GM21825 (cell line): ENCODE measurements at regions not wholly inside any gene's neighbourhood (a gene's known extent, or its start where the extent isn't known, plus 50 kb on each side); places are given as distances from the start of the nearest gene placed in this dataset.

Source experiments
- ATAC-seq: cut with Tn5 transposase; IDR thresholded peaks from one replicate; pipeline ENCODE4 v1.9.1; 2021; ENCODE audit warnings: mild to moderate bottlenecking, moderate library complexity; ENCODE audit not compliant: unreplicated experiment

GRCh38 chr3:23644099-23644498, 161.7 kb upstream of the UBE2E1 start:
- no peak for ATAC-seq

- no peak for ATAC-seq
Measured at GRCh38 chr3:23644676-23645075, 161.1 kb upstream of the UBE2E1 start.

GRCh38 chr3:23645533-23646183, 160.1 kb upstream of the UBE2E1 start:
- ATAC-seq: no peak

DNA sequence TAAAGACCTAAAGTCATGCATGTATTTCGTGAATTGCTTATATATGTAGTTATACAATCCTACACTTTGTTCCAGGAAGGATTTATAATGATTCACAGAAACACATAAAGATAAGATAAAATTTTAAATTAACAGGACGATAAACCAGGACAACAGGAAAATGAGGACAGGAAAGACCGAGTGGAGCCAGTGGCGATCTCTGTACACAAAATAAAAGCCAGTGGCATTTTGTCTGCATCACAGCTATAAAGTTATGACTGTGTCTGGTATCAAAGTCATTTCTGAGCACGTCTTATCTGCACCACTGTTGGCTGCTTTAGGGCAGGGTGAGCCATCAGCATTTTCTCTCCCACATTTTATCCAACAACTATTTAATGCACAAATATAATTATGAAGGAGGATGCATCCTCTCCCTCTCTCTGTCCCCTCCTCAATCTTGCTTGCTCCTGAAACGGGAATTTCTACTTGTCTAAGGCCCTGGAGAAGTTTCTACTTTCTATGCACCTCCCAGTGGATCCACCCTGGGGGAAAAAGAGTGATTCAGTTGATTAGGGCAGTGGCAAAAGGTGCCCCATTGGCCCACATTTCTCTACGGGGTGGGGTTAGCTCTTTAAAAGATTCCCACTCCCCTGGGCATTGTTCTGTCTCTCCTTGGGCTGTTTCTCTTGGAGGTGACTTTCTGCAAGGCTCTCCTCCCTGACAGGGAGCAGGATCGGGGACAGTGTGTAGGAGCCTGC, 159.4 kb upstream of the UBE2E1 start:
- ATAC-seq: no peak

DNA sequence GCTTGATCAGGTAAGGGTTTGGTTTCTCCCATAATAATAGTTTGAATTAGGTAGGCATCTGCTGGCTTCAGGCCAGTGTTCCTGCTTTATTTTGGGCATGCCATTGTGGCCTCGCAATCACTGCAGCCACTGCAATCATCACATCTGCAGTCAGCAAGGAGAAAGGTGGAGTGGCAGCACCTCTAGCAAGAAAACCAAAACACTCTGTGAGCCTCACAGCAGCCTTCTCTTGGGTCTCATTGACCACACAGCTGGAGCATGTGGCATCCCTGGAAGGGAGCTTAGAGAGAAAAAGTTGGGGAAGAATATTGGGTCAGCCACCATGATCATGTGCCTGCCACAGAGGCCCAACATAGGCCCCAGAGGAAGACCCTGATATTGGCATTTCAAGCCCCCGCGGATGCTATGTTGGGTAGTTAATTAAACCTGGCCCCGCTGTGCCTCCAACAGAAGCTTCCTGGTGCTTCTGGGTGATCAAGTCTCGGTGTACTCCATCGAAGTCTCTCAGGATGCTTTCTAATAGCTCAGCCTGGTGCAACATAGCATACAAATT, 158.0 kb upstream of the UBE2E1 start:
- no peak for ATAC-seq

GRCh38 chr3:23648326-23648995, 157.3 kb upstream of the UBE2E1 start:
- ATAC-seq: no peak

DNA sequence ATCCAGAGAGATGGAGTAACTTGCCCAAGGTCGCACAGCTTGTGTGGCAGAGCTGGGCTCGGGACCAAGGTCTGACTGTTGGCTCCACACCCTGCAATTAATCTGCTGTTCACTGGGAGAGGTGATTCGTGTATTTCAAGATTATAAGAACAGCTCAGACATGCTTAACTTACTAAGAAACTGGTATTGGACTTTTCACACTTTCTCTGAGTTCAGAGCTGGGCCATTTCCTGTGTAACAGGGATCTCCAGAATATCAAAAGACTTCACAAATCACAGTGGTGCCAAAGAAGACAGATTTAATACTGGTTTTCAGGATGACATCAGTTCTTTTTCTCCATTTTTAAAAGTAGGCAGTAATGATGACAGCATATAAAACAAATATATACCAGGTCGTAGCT, 156.8 kb upstream of the UBE2E1 start:
- no peak for ATAC-seq

DNA sequence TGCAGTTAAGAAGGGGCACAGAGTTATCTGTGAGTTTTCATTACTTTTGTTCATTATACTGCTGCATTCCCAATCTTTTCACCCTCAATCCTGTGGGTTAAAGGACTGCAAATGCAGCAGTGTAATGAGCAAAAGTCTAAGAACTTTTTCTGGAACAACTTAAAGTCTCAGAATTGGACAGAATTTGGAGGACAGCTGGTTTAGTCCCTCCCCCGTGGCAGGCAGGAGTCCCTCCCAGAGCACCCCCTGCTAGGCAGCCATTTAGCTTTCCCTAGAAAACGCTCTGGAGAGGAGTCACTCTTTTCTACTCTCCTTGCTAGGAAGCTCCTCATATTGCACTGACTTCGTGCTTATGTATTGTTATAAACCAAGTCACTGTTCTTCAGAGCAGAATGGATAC, 156.3 kb upstream of the UBE2E1 start:
- ATAC-seq: no peak

DNA sequence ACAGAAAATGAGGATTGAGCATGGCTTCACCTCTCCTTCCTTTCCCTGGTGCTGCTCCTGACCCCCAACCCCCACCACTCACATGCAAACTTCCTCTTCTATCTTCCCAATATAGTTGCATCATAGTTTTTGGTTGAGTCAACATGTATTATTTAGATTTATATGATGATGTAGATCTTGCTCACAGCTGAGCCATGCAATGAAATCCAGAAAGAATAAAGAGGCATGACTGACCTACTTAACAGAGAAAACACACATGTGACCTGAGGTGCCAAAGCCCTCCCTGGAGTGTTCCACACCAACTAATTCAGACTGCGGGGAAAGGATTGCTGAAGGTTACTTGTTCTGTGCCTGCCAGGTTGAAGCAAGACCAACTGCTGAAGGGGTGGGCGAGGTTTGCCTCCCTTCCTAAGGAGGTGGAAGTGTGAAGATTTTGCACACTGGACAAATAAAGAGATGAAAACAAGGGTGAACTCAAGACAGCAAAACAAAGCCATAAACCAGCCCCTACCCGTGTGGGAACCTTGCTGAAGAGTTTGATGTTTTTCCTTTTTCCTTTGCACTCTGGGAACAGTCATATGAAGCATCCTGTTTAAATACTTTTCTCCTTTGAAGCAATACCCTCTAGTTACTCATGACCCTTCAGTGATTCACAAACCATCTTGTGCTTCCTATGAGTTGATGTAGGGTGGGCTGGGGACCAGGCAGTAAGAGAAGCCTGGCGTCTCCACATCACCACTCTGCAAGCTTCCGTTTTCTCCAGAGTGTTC, 155.2 kb upstream of the UBE2E1 start:
- ATAC-seq: no peak

GRCh38 chr3:23653647-23654525, 151.9 kb upstream of the UBE2E1 start:
- ATAC-seq: peak; percentile 95

DNA sequence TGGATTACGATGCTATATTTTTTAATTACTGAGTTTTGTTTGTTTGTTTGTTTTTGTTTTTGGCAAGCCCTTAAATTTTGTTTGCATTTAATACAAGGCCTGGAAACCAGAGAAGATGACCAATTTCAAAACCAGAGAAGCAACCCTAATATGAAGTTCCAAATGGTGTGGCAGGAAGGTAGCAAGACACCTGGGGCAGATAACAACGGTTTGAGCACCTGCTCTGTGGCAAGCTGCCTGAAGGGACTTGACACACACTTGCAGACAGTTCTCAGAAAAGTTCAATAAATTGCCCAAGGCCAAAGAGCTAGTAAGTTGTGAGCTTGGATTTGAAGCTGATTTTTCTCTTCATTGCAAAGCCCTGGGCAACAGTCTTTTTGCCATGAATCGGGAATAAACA, 151.2 kb upstream of the UBE2E1 start:
- ATAC-seq: no peak

DNA sequence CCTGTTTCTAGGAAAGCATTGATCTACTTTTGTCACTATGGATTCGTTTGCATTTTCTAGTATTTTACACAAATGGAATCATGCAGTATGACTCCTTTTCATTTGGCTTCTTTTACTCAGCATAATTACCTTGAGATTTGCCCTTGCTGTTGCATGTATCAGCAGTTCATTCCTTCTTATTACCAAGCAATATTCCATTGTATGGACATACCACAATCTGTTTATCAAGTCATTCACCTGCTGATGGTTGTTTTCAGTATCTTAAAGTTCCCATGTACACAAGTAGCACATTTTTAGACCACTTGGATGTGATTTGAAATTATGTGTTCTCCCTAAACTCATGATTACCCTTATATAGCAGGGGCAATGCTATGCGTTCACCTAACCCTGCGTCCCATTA, 150.0 kb upstream of the UBE2E1 start:
- ATAC-seq: no peak

DNA sequence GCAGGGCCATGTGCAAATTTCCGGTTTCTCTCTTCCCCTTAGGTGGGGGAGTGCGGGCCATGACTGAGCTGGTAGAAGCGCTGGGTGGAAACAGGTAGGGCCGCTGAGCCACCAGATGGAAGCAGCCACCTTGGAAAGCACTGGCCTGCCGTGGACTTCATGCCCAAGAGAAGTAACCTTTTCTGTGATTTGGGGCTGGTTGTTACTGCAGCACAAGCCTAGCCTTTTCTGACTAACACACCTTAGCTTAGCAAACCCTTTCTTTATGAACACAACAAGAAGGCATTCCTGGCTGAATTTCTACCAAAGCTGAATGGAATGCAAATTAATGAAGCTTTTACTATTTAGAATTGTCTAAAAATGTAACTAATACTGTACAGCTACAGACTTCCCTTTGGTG, 149.6 kb upstream of the UBE2E1 start:
- ATAC-seq: no peak

DNA sequence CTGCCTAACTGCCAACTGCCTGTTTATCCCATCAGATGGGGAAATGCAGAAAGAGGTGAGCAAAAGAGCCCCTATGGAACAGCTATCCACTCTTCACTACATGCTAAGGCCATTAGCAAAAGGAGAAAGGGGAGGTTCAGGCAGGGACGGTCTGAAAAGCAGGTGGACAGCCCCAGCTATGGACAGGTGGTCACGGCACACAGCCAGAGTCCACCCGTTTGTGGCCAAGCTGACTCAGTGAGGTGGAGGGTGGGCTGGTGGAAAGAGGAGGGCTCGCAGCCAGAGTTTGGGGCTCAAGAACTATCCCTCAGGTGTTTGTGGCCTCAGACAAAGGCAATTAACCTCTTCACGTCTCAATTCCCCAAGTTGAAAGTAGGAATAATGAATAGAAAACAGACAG, 148.9 kb upstream of the UBE2E1 start:
- no peak for ATAC-seq

DNA sequence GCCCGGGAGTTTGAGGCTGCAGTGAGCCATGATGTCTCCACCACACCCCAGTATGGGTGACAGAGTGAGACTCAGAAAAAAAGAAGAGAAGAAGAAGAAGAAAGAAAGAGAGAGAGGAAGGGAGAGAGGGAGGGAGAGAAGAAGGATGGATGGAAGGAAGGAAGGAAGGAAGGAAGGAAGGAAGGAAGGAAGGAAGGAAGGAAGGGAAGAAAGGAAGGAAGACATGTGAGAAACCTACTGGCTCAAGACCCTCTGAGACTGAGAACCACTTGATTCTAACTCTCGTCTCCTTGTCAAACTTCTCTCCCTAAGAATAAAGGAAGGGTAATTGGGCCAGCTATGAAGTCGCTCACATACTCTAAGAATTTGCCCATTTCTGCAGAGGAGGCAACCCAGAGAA, 148.1 kb upstream of the UBE2E1 start:
- no peak for ATAC-seq

GRCh38 chr3:23659274-23659673, 146.5 kb upstream of the UBE2E1 start:
- peak; percentile 71 for ATAC-seq

DNA sequence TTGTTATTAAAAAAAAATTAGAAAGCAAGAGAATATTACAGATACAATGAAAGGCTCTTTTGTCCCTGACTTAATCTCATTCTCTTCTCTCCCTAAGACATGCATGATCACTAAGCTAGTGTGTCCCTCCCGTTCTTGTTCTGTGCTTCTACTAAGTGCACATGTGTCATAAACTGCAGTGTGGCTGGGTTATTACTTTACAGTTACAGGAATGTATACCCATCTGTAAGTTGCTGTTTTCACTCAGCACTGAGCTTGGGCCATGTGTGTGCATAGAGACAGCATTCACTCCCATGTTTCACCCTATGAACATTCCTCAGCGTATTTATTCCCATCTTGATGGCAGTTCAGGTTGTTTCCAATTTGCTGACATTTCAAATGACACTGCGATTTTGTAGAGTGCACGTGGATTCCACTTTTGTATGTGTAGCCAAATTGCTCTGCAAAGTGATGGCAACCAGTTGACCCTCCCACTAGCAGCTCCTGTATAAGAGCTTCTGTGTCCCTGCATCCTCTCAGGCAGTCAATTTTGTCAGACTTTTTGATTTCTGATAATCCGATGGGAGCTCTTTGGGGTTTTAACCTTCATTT, 145.8 kb upstream of the UBE2E1 start:
- no peak for ATAC-seq

- ATAC-seq: no peak
Measured at GRCh38 chr3:23662079-23662617, 143.6 kb upstream of the UBE2E1 start.

GRCh38 chr3:23663246-23663645, 142.5 kb upstream of the UBE2E1 start:
- no peak for ATAC-seq
